GM23248 (cell line): ENCODE measurements at regions not wholly inside any gene's neighbourhood (a gene's known extent, or its start where the extent isn't known, plus 50 kb on each side); places are given as distances from the start of the nearest gene placed in this dataset.
A peak's percentile ranks its signal among the peaks of the same experiment; 100 is the strongest.

Experiments used
- DNase-seq: peaks from one replicate; pipeline ENCODE4 v3.0.0-alpha.2; 2015
- H2AFZ ChIP-seq: fragments of 200-600 bp; sonication (generic); 2 replicates; pipeline ENCODE4 v1.6.1; 2016; ENCODE audit warnings: antibody characterized with exemption
- H3F3A ChIP-seq: fragments of 200-600 bp; sonication (generic); 2 replicates; pipeline ENCODE4 v1.6.1; 2016; ENCODE audit warnings: mild to moderate bottlenecking, antibody characterized with exemption, mixed run types; ENCODE audit not compliant: insufficient read depth
- H3K27ac ChIP-seq: fragments of 200-600 bp; sonication (generic); 2 replicates; pipeline ENCODE4 v1.5.1; 2016; ENCODE audit warnings: mild to moderate bottlenecking
- H3K27me3 ChIP-seq: fragments of 200-600 bp; sonication (generic); replicated peaks from 2 replicates; pipeline ENCODE4 v1.6.1; 2016; ENCODE audit warnings: mild to moderate bottlenecking; ENCODE audit not compliant: insufficient read depth
- H3K36me3 ChIP-seq: fragments of 200-600 bp; sonication (generic); 2 replicates; pipeline ENCODE4 v1.6.1; 2016; ENCODE audit warnings: low read depth, mild to moderate bottlenecking
- H3K4me1 ChIP-seq: fragments of 200-600 bp; sonication (generic); 2 replicates; pipeline ENCODE4 v1.6.1; 2016; ENCODE audit warnings: mild to moderate bottlenecking; ENCODE audit not compliant: insufficient read depth
- H3K4me2 ChIP-seq: fragments of 200-600 bp; sonication (generic); one replicate; pipeline ENCODE4 v1.6.1; 2016; ENCODE audit warnings: mild to moderate bottlenecking; ENCODE audit not compliant: unreplicated experiment
- H3K4me3 ChIP-seq: fragments of 200-600 bp; sonication (generic); 2 replicates; pipeline ENCODE4 v1.5.1; 2016; ENCODE audit warnings: mild to moderate bottlenecking
- H3K79me2 ChIP-seq: fragments of 200-600 bp; sonication (generic); 2 replicates; pipeline ENCODE4 v1.6.1; 2016; ENCODE audit warnings: mild to moderate bottlenecking; ENCODE audit not compliant: insufficient read depth
- H3K9ac ChIP-seq: fragments of 200-600 bp; sonication (generic); 2 replicates; pipeline ENCODE4 v1.6.1; 2016; ENCODE audit warnings: mild to moderate bottlenecking
- H3K9me2 ChIP-seq: fragments of 200-600 bp; sonication (generic); 2 replicates; pipeline ENCODE4 v1.6.1; 2016; ENCODE audit warnings: mixed run types, mild to moderate bottlenecking, moderate library complexity; ENCODE audit not compliant: insufficient read depth
- H3K9me3 ChIP-seq: fragments of 200-600 bp; sonication (generic); one replicate; pipeline ENCODE4 v1.6.1; 2017; ENCODE audit warnings: low read depth
- H4K20me1 ChIP-seq: fragments of 200-600 bp; sonication (generic); 2 replicates; pipeline ENCODE4 v1.6.0; 2016; ENCODE audit not compliant: insufficient read depth
- EZH2 ChIP-seq: fragments of 200-600 bp; sonication (generic); IDR thresholded peaks from 2 replicates; pipeline ENCODE4 v1.6.1; 2018; ENCODE audit warnings: antibody characterized with exemption, mild to moderate bottlenecking; ENCODE audit not compliant: insufficient read depth, poor library complexity, severe bottlenecking
- EZH2phosphoT487 ChIP-seq: fragments of 200-600 bp; sonication (generic); IDR thresholded peaks from 2 replicates; pipeline ENCODE4 v1.6.1; 2018; ENCODE audit warnings: antibody characterized with exemption, moderate library complexity, mild to moderate bottlenecking, low read depth; ENCODE audit not compliant: insufficient read depth
- WGBS, 2 experiments: methylation state at CpG; one replicate each; pipeline ENCODE4 v1.1.6; 2015 to 2017; ENCODE audit warnings: low lambda C conversion rate in 2 of 2, low coverage in 1 of 2; ENCODE audit errors: missing lambda C conversion rate in 2 of 2; 5-methylcytosine and 5-hydroxymethylcytosine counted together
- in situ Hi-C: fragments of 300-500 bp; cut with MboI; formaldehyde crosslinking; loops from 2 replicates; pipeline ENCODE4 v1.15.0; 2020

DNA sequence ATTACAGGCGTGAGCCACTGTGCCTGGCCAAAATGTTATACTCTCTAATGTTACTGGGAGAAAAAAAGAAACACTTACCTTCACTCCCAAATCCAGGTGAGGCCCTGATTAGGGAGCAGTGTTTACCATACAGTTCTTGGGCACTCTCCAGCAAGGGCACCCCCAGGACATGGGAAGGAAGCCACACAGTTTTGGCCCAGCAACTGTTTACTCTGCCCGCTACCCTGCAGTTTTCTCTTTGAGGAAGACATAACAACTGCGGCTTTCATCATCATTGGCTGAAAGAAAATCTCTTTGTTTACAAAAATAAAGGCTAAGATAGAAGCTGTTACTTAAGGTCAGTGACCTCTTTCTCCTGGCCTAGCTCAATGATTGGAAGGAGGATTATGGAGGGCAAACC lies 145.5 kb upstream of the DUSP21 start:
- DNase-seq, result no peak
- in situ Hi-C loops, result no loop called here

DNA sequence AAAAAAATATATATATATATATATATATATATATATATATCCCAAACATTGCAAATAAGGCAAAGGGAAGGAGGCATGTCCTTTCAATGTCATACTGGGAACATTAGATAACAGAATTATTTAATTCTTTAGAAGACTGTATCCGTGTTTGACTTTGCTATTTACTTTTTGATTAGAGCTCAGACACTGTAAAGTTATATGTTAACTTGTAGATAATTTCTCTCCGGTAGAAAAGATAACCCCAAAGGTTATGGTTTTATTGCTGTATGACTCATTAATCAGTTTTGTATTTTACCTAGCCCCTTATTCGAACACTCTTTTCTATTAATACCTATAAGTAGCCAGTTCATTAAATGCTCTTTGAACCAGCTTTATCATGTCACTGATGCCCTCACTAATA lies 150.6 kb upstream of the DUSP21 start:
- Histone ChIP-seq H4K20me1 (no peaks in the 10 kb centered on the region), H3F3A (no peaks in the 10 kb centered on the region), H3K79me2 (no peaks in the 10 kb centered on the region), H3K4me1 (no peaks in the 10 kb centered on the region), H3K9me2 (no peaks in the 10 kb centered on the region), H3K4me3 (no peak overlapping the region), H3K4me2 (no peak overlapping the region), H3K9ac (no peak overlapping the region), H3K27ac (no peak overlapping the region), H3K27me3 (no peaks in the 10 kb centered on the region), H3K36me3 (no peaks in the 10 kb centered on the region), H2AFZ (no peak overlapping the region), H3K9me3 (no peaks in the 10 kb centered on the region)
- 89 to 96% methylated on average over 3 of the region's 3 CpGs for WGBS, 2 experiments
- TF ChIP-seq EZH2phosphoT487 (no peak), EZH2 (no peak)
- in situ Hi-C loops, result no loop called here
- no peak for DNase-seq

More for the DNA sequence above, 145.5 kb upstream of the DUSP21 start:
- Histone ChIP-seq H3K27ac (no peak overlapping the region), H3K79me2 (no peaks in the 10 kb centered on the region), H4K20me1 (no peaks in the 10 kb centered on the region), H3K4me2 (no peak overlapping the region), H3K4me3 (no peak overlapping the region), H3K27me3 (no peaks in the 10 kb centered on the region), H3K4me1 (no peaks in the 10 kb centered on the region), H3K36me3 (no peaks in the 10 kb centered on the region), H2AFZ (no peak overlapping the region), H3F3A (no peaks in the 10 kb centered on the region), H3K9me3 (no peaks in the 10 kb centered on the region), H3K9ac (no peak overlapping the region), H3K9me2 (no peaks in the 10 kb centered on the region)
- no peak for TF ChIP-seq EZH2phosphoT487
- TF ChIP-seq EZH2, result no peak
- WGBS, 2 experiments, result 93 to 100% methylated on average over 3 of the region's 3 CpGs

DNA sequence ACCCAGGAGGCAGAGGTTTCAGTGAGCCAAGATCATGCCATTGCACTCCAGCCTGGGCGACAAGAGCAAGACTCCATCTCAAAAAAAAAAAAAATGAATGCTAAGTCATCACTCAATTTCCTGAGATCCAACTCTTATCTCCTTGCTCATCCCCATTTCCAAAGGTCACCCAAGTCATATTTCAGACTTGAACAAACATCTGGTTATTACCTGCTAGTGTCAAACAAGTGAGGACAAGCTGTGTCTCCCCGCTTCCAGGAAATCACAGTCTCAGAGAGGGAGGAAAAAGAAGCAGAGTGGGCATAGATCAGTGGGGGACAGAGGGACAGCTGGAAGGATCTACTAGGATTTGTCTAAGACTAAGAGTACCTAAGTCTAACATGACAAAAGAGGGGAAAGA lies 147.5 kb upstream of the FUNDC1 start:
- H2AFZ ChIP-seq, result no peak overlapping the region
- H3K4me3 ChIP-seq, result no peak overlapping the region
- no peaks in the 10 kb centered on the region for H3K4me1 ChIP-seq
- no peaks in the 10 kb centered on the region for H3K9me3 ChIP-seq
- H3K9me2 ChIP-seq, result no peaks in the 10 kb centered on the region
- H3K36me3 ChIP-seq, result no peaks in the 10 kb centered on the region
- TF ChIP-seq EZH2phosphoT487 (no peak), EZH2 (no peak)
- no peaks in the 10 kb centered on the region for H3F3A ChIP-seq
- no peaks in the 10 kb centered on the region for H4K20me1 ChIP-seq
- H3K27me3 ChIP-seq, result no peaks in the 10 kb centered on the region
- no peaks in the 10 kb centered on the region for H3K79me2 ChIP-seq
- H3K4me2 ChIP-seq, result no peak overlapping the region
- in situ Hi-C loops, result no loop called here
- H3K9ac ChIP-seq, result no peak overlapping the region
- WGBS, 2 experiments, result 47 to 54% methylated on average over 1 to 2 of the region's 2 CpGs
- no peak overlapping the region for H3K27ac ChIP-seq
- no peak for DNase-seq

DNA sequence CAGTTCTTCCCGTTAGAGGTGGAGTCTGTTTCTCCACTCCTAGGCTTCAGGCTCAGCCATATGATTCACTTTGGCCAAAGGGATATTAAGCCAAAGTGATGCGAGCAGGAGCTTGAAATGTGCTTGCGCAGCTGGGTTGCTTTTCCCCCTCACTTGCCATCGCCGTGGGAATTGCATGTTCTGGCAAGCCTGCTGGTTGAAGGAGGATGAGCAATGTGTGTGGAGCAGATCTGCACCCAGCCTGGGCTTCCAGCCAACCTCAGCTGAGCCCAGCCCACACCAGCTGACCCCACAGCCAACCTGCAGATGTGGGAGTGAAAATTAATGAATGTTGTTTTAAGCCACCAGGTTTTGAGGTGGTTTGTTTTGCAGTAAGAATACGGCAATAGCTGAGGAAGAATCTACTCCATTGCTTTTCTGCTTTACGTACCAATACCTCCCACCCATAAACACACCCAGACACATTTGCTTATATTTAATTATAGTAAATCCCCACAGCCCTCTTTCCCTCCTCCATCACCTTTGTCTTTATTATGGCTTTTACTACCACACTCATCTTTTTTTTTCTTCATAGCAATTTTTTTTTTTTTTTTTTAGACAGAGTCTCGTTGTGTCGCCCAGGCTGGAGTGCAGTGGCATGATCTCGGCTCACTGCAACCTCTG lies 132.8 kb upstream of the FUNDC1 start:
- H3K4me3 ChIP-seq, result peak overlapping the region; percentile 13; the same call in 1 of the 2 replicates
- H3K36me3 ChIP-seq, result no peaks in the 10 kb centered on the region
- TF ChIP-seq EZH2 (no peak), EZH2phosphoT487 (no peak)
- in situ Hi-C loops, result no loop called here
- no peaks in the 10 kb centered on the region for H3K9me2 ChIP-seq
- H3K4me1 ChIP-seq, result 0 out of 2 replicates have a peak, but pooled peaks cover 4% of the 10 kb centered on the region
- no peaks in the 10 kb centered on the region for H3K27me3 ChIP-seq
- DNase-seq, result peak; percentile 91
- H3K27ac ChIP-seq, result peak overlapping the region; percentile 29
- H3K9ac ChIP-seq, result peak overlapping the region; percentile 20; the same call in 1 of the 2 replicates
- H2AFZ ChIP-seq, result peak overlapping the region; percentile 26; the same call in 1 of the 2 replicates
- 4 to 20% methylated on average over 7 of the region's 10 CpGs for WGBS, 2 experiments
- H3K4me2 ChIP-seq, result peak overlapping the region; percentile 32
- no peaks in the 10 kb centered on the region for H4K20me1 ChIP-seq
- H3F3A ChIP-seq, result no peaks in the 10 kb centered on the region
- H3K79me2 ChIP-seq, result no peaks in the 10 kb centered on the region
- no peaks in the 10 kb centered on the region for H3K9me3 ChIP-seq
